Astrocyte (in vitro differentiated cells and primary cell): ENCODE measurements at regions not wholly inside any gene's neighbourhood (a gene's known extent, or its start where the extent isn't known, plus 50 kb on each side); places are given as distances from the start of the nearest gene placed in this dataset.

ENCODE experiments used
- DNase-seq: peaks from one replicate; pipeline ENCODE4 v3.0.0-alpha.2; 2010; ENCODE audit warnings: low read depth
- FAIRE-seq: peaks from 2 replicates; lab custom pipeline; 2011; peaks lifted over from hg19 to GRCh38; lab: Jason Lieb, UNC
- H2AFZ ChIP-seq: 2 replicates; pipeline ENCODE4 v1.6.0; 2012; ENCODE audit warnings: low read depth, low read length, inconsistent platforms
- H3K27ac ChIP-seq: 2 replicates; pipeline ENCODE4 v1.5.1; 2011; ENCODE audit warnings: low read depth, low read length, inconsistent platforms
- H3K27me3 ChIP-seq: 2 replicates; pipeline ENCODE4 v1.6.0; 2011; ENCODE audit warnings: low read length, inconsistent platforms; ENCODE audit not compliant: insufficient read depth
- H3K36me3 ChIP-seq: 2 replicates; pipeline ENCODE4 v1.5.1; 2011; ENCODE audit warnings: low read length, inconsistent platforms; ENCODE audit not compliant: insufficient read depth
- H3K4me1 ChIP-seq: 2 replicates; pipeline ENCODE4 v1.5.1; 2011; ENCODE audit warnings: low read length, inconsistent platforms; ENCODE audit not compliant: insufficient read depth
- H3K4me2 ChIP-seq: 2 replicates; pipeline ENCODE4 v1.6.0; 2012; ENCODE audit warnings: low read length, inconsistent platforms
- H3K4me3 ChIP-seq: 2 replicates; pipeline ENCODE4 v1.5.1; 2011; ENCODE audit warnings: low read depth, mild to moderate bottlenecking, low read length, inconsistent platforms; ENCODE audit not compliant: insufficient read depth
- H3K79me2 ChIP-seq: 2 replicates; pipeline ENCODE4 v1.6.0; 2012; ENCODE audit warnings: mild to moderate bottlenecking, low read length, inconsistent platforms; ENCODE audit not compliant: insufficient read depth
- H3K9ac ChIP-seq: 2 replicates; pipeline ENCODE4 v1.6.0; 2012; ENCODE audit warnings: mild to moderate bottlenecking, low read length, inconsistent platforms
- H3K9me3 ChIP-seq: 2 replicates; pipeline ENCODE4 v1.5.1; 2012; ENCODE audit warnings: low read depth, mild to moderate bottlenecking, low read length, inconsistent platforms; ENCODE audit not compliant: insufficient read depth
- H4K20me1 ChIP-seq: 2 replicates; pipeline ENCODE4 v1.6.0; 2012; ENCODE audit warnings: low read length, inconsistent platforms; ENCODE audit not compliant: insufficient read depth
- H3K27ac Mint-ChIP-seq: one replicate; pipeline ENCODE4 v1.8.0; 2021; ENCODE audit warnings: mild to moderate bottlenecking, mixed read lengths; ENCODE audit not compliant: unreplicated experiment
- H3K27me3 Mint-ChIP-seq: one replicate; pipeline ENCODE4 v1.8.0; 2021; ENCODE audit warnings: low read depth, mixed read lengths; ENCODE audit not compliant: unreplicated experiment
- H3K36me3 Mint-ChIP-seq: one replicate; pipeline ENCODE4 v1.8.0; 2021; ENCODE audit warnings: low read depth, mixed read lengths; ENCODE audit not compliant: unreplicated experiment
- H3K4me1 Mint-ChIP-seq: one replicate; pipeline ENCODE4 v1.8.0; 2021; ENCODE audit warnings: low read depth, mixed read lengths; ENCODE audit not compliant: unreplicated experiment
- H3K4me3 Mint-ChIP-seq: one replicate; pipeline ENCODE4 v1.8.0; 2021; ENCODE audit warnings: mild to moderate bottlenecking, moderate library complexity, mixed read lengths; ENCODE audit not compliant: unreplicated experiment
- H3K9me3 Mint-ChIP-seq: one replicate; pipeline ENCODE4 v1.8.0; 2021; ENCODE audit warnings: mild to moderate bottlenecking, mixed read lengths; ENCODE audit not compliant: unreplicated experiment
- EZH2 ChIP-seq: IDR thresholded peaks from 2 replicates; pipeline ENCODE4 v1.6.1; 2012; ENCODE audit warnings: mild to moderate bottlenecking, low read length, inconsistent platforms; ENCODE audit not compliant: insufficient read depth
- TF ChIP-seq, protein P1 (sequence below): IDR thresholded peaks from 2 replicates; pipeline ENCODE4 v1.5.1; 2011; ENCODE audit warnings: low read depth, mild to moderate bottlenecking, inconsistent platforms, low read length, moderate library complexity; ENCODE audit not compliant: insufficient read depth

DNA sequence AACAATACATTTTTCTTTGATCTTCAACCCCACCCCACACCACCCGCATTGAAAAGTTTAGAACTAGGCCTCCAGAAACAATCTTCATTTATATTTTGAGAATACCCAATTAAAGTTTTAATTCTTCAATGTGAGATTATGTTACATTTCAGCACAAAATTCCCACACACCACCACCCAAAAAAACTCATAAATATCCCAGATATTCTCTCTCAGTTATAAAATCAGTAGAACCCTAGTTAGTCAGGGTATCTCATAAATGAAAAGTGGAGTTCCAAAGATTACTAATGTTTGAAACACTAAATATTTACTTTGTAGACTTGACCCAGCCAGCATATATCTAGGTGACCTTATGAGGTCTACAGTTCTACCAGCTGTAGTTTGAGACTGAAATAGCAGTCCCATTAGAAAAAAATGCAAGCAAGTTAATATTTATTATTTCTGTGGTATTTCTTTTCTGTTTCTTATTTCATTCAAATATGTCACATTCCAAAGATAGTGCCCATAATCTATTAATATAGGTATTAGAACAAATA lies 371.0 kb downstream of the TENT5A start:
- FAIRE-seq = no peak

DNA sequence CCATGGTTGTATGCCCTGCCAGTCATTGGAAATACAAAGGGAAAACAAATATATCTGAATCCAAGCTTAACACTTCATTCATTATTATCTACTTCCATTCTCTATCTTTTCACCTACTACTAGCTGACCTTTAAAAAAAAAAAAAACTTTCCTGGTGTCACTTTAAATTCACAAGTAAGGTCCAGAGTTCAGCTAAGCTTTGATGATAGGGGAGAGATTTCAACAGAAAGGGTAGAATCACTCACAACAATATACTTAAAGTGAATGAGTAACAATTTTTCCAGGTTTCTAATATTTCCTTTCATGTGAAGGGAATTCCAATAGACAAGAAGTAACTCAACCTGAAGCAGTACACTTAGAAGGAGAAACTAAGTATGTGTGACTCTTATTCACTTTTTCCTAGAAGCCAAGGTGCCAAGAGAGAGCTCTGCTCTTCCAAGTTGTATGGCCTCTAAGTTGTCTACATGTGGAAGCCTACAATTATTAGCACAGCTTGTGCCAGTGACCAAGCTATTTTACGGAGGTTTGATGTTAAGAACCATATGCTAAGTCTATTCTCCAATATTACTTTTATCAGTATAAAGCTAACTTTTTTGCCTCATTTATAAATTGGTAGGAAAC lies 371.7 kb downstream of the TENT5A start:
- H3K27ac Mint-ChIP-seq = no peak overlapping the region
- TF ChIP-seq, protein P1, sequence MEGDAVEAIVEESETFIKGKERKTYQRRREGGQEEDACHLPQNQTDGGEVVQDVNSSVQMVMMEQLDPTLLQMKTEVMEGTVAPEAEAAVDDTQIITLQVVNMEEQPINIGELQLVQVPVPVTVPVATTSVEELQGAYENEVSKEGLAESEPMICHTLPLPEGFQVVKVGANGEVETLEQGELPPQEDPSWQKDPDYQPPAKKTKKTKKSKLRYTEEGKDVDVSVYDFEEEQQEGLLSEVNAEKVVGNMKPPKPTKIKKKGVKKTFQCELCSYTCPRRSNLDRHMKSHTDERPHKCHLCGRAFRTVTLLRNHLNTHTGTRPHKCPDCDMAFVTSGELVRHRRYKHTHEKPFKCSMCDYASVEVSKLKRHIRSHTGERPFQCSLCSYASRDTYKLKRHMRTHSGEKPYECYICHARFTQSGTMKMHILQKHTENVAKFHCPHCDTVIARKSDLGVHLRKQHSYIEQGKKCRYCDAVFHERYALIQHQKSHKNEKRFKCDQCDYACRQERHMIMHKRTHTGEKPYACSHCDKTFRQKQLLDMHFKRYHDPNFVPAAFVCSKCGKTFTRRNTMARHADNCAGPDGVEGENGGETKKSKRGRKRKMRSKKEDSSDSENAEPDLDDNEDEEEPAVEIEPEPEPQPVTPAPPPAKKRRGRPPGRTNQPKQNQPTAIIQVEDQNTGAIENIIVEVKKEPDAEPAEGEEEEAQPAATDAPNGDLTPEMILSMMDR = no peak
- no peak for TF ChIP-seq EZH2
- H3K36me3 ChIP-seq = no peaks in the 10 kb centered on the region
- no peak overlapping the region for H3K4me3 ChIP-seq
- no peaks in the 10 kb centered on the region for H3K36me3 Mint-ChIP-seq
- H3K27ac ChIP-seq = no peak overlapping the region
- no peaks in the 10 kb centered on the region for H3K27me3 Mint-ChIP-seq
- no peak for DNase-seq
- FAIRE-seq = no peak
- H3K9me3 ChIP-seq = no peaks in the 10 kb centered on the region
- H3K27me3 ChIP-seq = no peaks in the 10 kb centered on the region
- no peak overlapping the region for H3K9ac ChIP-seq
- no peaks in the 10 kb centered on the region for H3K9me3 Mint-ChIP-seq
- H2AFZ ChIP-seq = no peak overlapping the region
- H3K4me3 Mint-ChIP-seq = no peak overlapping the region
- H3K4me1 Mint-ChIP-seq = no peaks in the 10 kb centered on the region
- no peak overlapping the region for H3K4me2 ChIP-seq
- H4K20me1 ChIP-seq = no peaks in the 10 kb centered on the region
- H3K79me2 ChIP-seq = no peaks in the 10 kb centered on the region
- no peaks in the 10 kb centered on the region for H3K4me1 ChIP-seq

More for the DNA sequence above, 371.0 kb downstream of the TENT5A start:
- Histone ChIP-seq H2AFZ (no peak overlapping the region), H3K79me2 (no peaks in the 10 kb centered on the region), H3K4me1 (no peaks in the 10 kb centered on the region), H3K9me3 (no peaks in the 10 kb centered on the region), H3K27me3 (no peaks in the 10 kb centered on the region), H3K27ac (no peak overlapping the region), H3K4me2 (no peak overlapping the region), H3K4me3 (no peak overlapping the region), H3K36me3 (no peaks in the 10 kb centered on the region), H4K20me1 (no peaks in the 10 kb centered on the region), H3K9ac (no peak overlapping the region)
- no peaks in the 10 kb centered on the region for H3K4me1 Mint-ChIP-seq
- no peak overlapping the region for H3K4me3 Mint-ChIP-seq
- H3K36me3 Mint-ChIP-seq = no peaks in the 10 kb centered on the region
- H3K27me3 Mint-ChIP-seq = no peaks in the 10 kb centered on the region
- no peak overlapping the region for H3K27ac Mint-ChIP-seq
- no peak for TF ChIP-seq EZH2
- TF ChIP-seq, protein P1 = no peak
- no peaks in the 10 kb centered on the region for H3K9me3 Mint-ChIP-seq
- no peak for DNase-seq

DNA sequence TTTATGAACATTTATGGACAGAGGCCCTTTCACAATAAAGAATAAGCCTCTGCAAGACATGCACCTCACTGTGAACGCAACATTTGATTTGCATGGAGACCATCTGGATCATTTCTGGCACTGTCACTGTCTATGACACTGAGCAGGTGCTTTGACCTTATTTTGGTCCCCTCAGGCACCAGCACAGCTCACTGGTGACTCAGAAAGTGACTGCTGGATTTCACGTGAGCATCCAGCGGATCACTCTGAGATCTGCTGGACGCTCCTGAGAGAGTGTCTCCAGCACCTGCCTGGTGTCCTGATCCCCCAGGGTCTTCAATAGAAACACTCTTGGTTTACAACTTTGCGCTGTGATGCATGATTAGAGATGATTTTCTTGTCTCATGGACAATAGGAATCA lies 375.7 kb downstream of the TENT5A start:
- no peak overlapping the region for H3K27ac Mint-ChIP-seq
- no peak overlapping the region for H3K9ac ChIP-seq
- no peak for DNase-seq
- no peak overlapping the region for H3K4me2 ChIP-seq
- no peaks in the 10 kb centered on the region for H3K4me1 ChIP-seq
- no peaks in the 10 kb centered on the region for H3K27me3 Mint-ChIP-seq
- no peaks in the 10 kb centered on the region for H3K9me3 Mint-ChIP-seq
- H3K36me3 Mint-ChIP-seq = no peaks in the 10 kb centered on the region
- no peak overlapping the region for H3K27ac ChIP-seq
- no peak for FAIRE-seq
- H3K27me3 ChIP-seq = no peaks in the 10 kb centered on the region
- no peaks in the 10 kb centered on the region for H4K20me1 ChIP-seq
- no peaks in the 10 kb centered on the region for H3K9me3 ChIP-seq
- H3K36me3 ChIP-seq = no peaks in the 10 kb centered on the region
- no peak overlapping the region for H3K4me3 ChIP-seq
- no peak for TF ChIP-seq EZH2
- TF ChIP-seq, protein P1 = no peak
- H3K4me3 Mint-ChIP-seq = no peak overlapping the region
- H3K4me1 Mint-ChIP-seq = peaks cover 4% of the 10 kb centered on the region
- no peaks in the 10 kb centered on the region for H3K79me2 ChIP-seq
- no peak overlapping the region for H2AFZ ChIP-seq
